GM12874 (cell line): ENCODE measurements at regions not wholly inside any gene's neighbourhood (a gene's known extent, or its start where the extent isn't known, plus 50 kb on each side); places are given as distances from the start of the nearest gene placed in this dataset.

Experiments
- TF ChIP-seq, protein P1 (sequence below): IDR thresholded peaks from 2 replicates; pipeline ENCODE4 v1.5.1; 2011; ENCODE audit warnings: low read depth, mild to moderate bottlenecking, control low read depth, low read length, moderate library complexity; ENCODE audit not compliant: insufficient read depth

GRCh38 chr4:181677201-181677600 is 566.0 kb upstream of the TENM3 start:
- TF ChIP-seq, protein P1, sequence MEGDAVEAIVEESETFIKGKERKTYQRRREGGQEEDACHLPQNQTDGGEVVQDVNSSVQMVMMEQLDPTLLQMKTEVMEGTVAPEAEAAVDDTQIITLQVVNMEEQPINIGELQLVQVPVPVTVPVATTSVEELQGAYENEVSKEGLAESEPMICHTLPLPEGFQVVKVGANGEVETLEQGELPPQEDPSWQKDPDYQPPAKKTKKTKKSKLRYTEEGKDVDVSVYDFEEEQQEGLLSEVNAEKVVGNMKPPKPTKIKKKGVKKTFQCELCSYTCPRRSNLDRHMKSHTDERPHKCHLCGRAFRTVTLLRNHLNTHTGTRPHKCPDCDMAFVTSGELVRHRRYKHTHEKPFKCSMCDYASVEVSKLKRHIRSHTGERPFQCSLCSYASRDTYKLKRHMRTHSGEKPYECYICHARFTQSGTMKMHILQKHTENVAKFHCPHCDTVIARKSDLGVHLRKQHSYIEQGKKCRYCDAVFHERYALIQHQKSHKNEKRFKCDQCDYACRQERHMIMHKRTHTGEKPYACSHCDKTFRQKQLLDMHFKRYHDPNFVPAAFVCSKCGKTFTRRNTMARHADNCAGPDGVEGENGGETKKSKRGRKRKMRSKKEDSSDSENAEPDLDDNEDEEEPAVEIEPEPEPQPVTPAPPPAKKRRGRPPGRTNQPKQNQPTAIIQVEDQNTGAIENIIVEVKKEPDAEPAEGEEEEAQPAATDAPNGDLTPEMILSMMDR = no peak

- TF ChIP-seq, protein P1 = no peak
Observed at GRCh38 chr4:181677621-181678020, 565.6 kb upstream of the TENM3 start.

GRCh38 chr4:181679754-181680153 is 563.4 kb upstream of the TENM3 start:
- TF ChIP-seq, protein P1 = no peak

GRCh38 chr4:181682367-181683047 is 560.7 kb upstream of the TENM3 start:
- TF ChIP-seq, protein P1 = no peak

DNA sequence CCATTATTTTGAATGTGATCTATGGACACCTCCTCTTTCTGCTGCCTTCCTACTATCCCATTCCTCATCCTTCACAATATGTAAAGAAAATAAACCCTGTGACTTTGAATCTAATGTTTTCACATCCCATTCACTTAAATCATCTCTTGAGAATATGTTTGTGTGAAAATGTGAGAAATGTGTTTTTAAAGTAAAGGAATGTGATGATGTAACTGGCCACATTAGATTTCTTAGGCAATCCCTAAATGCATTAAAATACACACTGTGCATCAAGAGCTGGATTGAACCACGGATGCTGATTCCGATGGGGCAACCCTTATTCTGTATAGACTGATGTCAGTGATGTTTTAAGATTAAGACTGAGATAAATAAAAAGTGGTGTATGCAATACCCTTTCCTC is 558.9 kb upstream of the TENM3 start:
- TF ChIP-seq, protein P1 = no peak

GRCh38 chr4:181685461-181685860 is 557.7 kb upstream of the TENM3 start:
- TF ChIP-seq, protein P1 = no peak

DNA sequence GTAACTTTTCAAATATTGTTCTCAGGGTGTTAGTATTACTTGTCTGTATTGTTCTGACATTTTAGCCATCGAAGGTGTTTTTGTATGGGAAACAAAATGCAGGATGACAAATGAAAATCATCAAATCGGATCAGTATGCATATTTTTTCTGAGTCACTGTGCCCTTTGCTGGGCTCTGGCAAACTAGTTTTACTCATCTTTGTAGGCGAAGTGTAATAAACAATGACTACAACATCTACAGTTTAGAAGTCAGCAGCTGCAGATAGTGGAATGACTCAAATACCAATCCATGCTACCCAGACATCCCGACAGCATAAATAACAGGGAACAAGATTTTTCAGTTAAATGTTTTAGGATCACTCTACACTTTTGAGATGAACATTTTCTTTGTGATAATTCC is 557.3 kb upstream of the TENM3 start:
- TF ChIP-seq, protein P1 = no peak

- TF ChIP-seq, protein P1 = no peak
Observed at GRCh38 chr4:181687116-181687515, 556.1 kb upstream of the TENM3 start.
